GM12891 (cell line): ENCODE measurements at regions not wholly inside any gene's neighbourhood (a gene's known extent, or its start where the extent isn't known, plus 50 kb on each side); places are given as distances from the start of the nearest gene placed in this dataset.
"Not testable (repeated sequence)": the region's sequence is repeated elsewhere in the genome, so short reads cannot be mapped to it uniquely, and the experiment has no call there.

ENCODE experiments used
- DNase-seq: peaks from one replicate; pipeline ENCODE4 v3.0.0; 2011; ENCODE audit warnings: low spot score; ENCODE audit not compliant: insufficient read length
- FAIRE-seq: peaks from 2 replicates; lab custom pipeline; 2011; peaks lifted over from hg19 to GRCh38; lab: Jason Lieb, UNC
- PAX5 ChIP-seq: IDR thresholded peaks from 2 replicates; pipeline ENCODE4 v1.6.1; 2011; ENCODE audit warnings: low read length, moderate library complexity, mild to moderate bottlenecking; ENCODE audit not compliant: insufficient read depth, severe bottlenecking
- POLR2A ChIP-seq: IDR thresholded peaks from 2 replicates; pipeline ENCODE4 v1.6.1; 2011; ENCODE audit warnings: low read depth, low read length, control low read depth
- POLR2AphosphoS5 ChIP-seq: IDR thresholded peaks from 2 replicates; pipeline ENCODE4 v1.6.1; 2011; ENCODE audit warnings: low read depth, low read length, control low read depth
- POU2F2 ChIP-seq: IDR thresholded peaks from 2 replicates; pipeline ENCODE4 v1.6.1; 2011; ENCODE audit warnings: low read depth, mild to moderate bottlenecking, control low read depth, low read length, moderate library complexity
- SPI1 ChIP-seq: IDR thresholded peaks from 2 replicates; pipeline ENCODE4 v1.6.1; 2011; ENCODE audit warnings: low read depth, low read length, control low read depth
- TAF1 ChIP-seq: IDR thresholded peaks from 2 replicates; pipeline ENCODE4 v1.6.1; 2011; ENCODE audit warnings: low read depth, low read length, control low read depth

- FAIRE-seq (no peak), DNase-seq (no peak)
- TF ChIP-seq POLR2AphosphoS5 (no peak), POLR2A (no peak), TAF1 (no peak), POU2F2 (no peak), PAX5 (no peak), SPI1 (no peak)
Measured at GRCh38 chr6:86738078-86738477, 199.2 kb upstream of the HTR1E start.

GRCh38 chr6:86731631-86732030 lies 205.7 kb upstream of the HTR1E start:
- not testable (repeated sequence) for FAIRE-seq

DNA sequence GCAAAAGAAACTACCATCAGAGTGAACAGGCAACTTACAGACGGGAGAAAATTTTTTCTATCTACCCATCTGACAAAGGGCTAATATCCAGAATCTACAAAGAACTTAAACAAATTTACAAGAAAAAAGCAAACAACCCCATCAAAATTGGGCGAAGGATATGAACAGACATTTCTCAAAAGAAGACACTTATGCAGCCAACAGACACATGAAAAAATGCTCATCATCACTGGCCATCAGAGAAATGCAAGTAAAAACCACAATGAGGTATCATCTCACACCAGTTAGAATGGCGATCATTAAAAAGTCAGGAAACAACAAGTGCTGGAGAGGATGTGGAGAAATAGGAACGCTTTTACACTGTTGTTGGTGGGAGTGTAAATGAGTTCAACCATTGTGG lies 206.6 kb upstream of the HTR1E start:
- FAIRE-seq, result not testable (repeated sequence)

More at GRCh38 chr6:86731631-86732030, 205.7 kb upstream of the HTR1E start:
- not testable (repeated sequence) for DNase-seq

GRCh38 chr6:86730216-86730615 lies 207.1 kb upstream of the HTR1E start:
- FAIRE-seq (no peak), DNase-seq (no peak)
- no peak for TF ChIP-seq POU2F2
- TF ChIP-seq POLR2A, result no peak
- no peak for TF ChIP-seq SPI1
- TF ChIP-seq POLR2AphosphoS5, result no peak
- no peak for TF ChIP-seq PAX5
- TF ChIP-seq TAF1, result no peak

More for the DNA sequence above, 206.6 kb upstream of the HTR1E start:
- not testable (repeated sequence) for DNase-seq

DNA sequence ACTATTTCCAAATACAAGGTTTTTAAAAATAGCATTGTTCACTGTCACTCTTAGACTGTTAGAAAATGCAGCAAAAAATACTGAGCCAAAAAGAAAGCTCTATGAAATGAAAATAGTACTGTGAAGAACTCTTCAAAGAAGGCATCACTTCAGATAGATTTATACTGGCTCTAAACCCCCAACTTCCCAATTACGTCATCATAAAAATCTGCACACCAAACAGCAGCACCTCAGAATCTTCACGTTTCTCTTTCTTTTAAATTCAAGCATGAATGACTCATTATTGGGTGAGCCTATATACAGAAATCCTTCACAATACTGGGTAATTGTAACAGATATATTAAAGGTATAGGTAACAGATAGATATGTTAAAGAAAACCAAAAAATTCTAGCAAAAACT lies 208.4 kb upstream of the HTR1E start:
- TF ChIP-seq POLR2AphosphoS5 (no peak), POLR2A (no peak), TAF1 (no peak), POU2F2 (no peak), SPI1 (no peak), PAX5 (no peak)
- DNase-seq (no peak), FAIRE-seq (no peak)

- no peak for FAIRE-seq
- DNase-seq, result no peak
- TF ChIP-seq POLR2AphosphoS5 (no peak), POU2F2 (no peak), POLR2A (no peak), PAX5 (no peak), TAF1 (no peak), SPI1 (no peak)
Measured at GRCh38 chr6:86724695-86725094, 212.6 kb upstream of the HTR1E start.

GRCh38 chr6:86723729-86724128 lies 213.6 kb upstream of the HTR1E start:
- TF ChIP-seq TAF1, result no peak
- TF ChIP-seq SPI1, result no peak
- TF ChIP-seq PAX5, result no peak
- TF ChIP-seq POLR2A, result no peak
- TF ChIP-seq POLR2AphosphoS5, result no peak
- TF ChIP-seq POU2F2, result no peak
- no peak for DNase-seq
- no peak for FAIRE-seq

DNA sequence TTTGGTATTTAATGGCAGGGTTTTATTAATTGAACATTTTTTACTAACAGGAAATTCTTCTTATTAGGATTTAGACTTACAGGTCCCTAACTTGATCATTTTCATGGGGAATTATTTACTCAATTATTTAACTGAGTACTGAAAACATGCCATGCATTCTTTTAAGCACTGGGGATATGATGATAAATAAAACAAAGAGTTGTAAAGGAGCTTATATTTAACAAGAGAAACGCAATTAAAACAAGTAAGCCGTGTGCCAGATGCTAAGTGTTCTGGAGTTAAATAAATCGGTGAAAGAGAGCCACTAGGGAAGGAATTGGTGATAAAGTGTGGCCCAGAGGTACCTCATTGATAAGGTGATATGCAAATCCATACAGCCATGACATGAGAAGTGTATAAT lies 214.2 kb upstream of the HTR1E start:
- DNase-seq (no peak), FAIRE-seq (no peak)
- TF ChIP-seq TAF1, result no peak
- no peak for TF ChIP-seq SPI1
- no peak for TF ChIP-seq PAX5
- no peak for TF ChIP-seq POU2F2
- no peak for TF ChIP-seq POLR2A
- no peak for TF ChIP-seq POLR2AphosphoS5

DNA sequence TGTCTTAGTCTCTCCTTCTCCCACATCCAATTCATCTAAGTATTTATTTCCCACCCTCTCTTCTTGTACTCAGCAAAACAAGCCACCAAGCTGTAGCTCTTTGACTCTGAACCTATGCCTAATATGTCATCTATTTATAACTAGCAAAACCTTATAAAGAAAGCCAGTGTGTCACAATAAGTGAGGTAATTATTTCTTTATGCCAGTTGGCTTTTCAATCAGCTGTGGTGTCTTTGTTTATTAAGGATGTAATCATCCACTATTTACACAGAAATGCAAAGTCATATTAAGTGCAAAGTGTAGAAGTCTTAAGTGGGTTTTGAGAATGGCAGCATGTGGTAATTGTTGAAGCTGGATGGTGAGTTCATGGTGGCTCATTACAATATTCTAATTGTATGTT lies 215.2 kb upstream of the HTR1E start:
- FAIRE-seq, result no peak
- no peak for TF ChIP-seq PAX5
- TF ChIP-seq TAF1, result no peak
- no peak for TF ChIP-seq SPI1
- no peak for TF ChIP-seq POLR2A
- no peak for TF ChIP-seq POLR2AphosphoS5
- TF ChIP-seq POU2F2, result no peak
- DNase-seq, result no peak

DNA sequence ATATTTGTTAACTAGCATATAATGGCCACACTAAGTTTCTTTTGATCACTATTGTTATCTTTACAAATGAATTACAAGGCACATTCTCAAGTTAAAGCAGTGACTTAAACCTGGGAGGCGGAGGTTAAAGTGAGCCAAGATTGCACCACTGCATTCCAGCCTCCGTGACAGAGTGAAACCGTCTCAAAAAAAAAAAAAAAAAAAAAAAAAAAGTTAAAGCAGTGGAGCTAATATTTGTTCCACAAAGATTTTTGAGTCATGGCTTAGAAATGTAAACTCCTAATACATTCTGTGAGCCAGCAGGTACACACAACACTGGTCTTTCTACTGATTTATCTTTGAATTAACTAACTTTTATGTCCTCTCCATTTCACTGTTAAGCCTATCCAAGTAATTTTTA lies 221.7 kb upstream of the HTR1E start:
- FAIRE-seq (no peak), DNase-seq (no peak)
- TF ChIP-seq SPI1, result no peak
- no peak for TF ChIP-seq POU2F2
- no peak for TF ChIP-seq POLR2A
- TF ChIP-seq TAF1, result no peak
- no peak for TF ChIP-seq POLR2AphosphoS5
- no peak for TF ChIP-seq PAX5

DNA sequence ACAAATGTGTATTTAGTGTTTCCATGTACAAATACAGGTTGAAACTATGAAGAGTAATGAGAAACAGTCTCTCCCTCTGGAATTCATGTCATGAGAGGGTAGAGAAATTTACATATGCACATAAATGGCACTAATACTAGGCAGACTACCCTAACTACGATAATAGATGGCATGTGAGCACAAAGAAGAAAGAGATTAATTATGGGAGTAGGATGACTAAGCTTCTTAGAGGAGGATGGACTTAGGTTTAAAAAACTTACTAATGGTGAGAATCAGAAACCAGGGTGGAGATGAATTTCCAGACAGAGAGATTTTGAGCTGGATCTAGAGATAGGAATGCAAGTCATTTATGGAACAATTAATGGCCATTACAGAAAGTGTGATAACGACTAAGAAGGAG lies 225.3 kb upstream of the HTR1E start:
- DNase-seq (no peak), FAIRE-seq (no peak)

More for the DNA sequence above, 225.3 kb upstream of the HTR1E start:
- TF ChIP-seq POLR2A (no peak), POU2F2 (no peak), PAX5 (no peak), POLR2AphosphoS5 (no peak), SPI1 (no peak), TAF1 (no peak)
